Fibroblast of lung (primary cell): ENCODE measurements at regions not wholly inside any gene's neighbourhood (a gene's known extent, or its start where the extent isn't known, plus 50 kb on each side); places are given as distances from the start of the nearest gene placed in this dataset.
"Not testable (repeated sequence)": the region's sequence is repeated elsewhere in the genome, so short reads cannot be mapped to it uniquely, and the experiment has no call there.

ENCODE experiments used
- DNase-seq, 2 donors: peaks; one replicate each; pipeline versions ENCODE4 v3.0.0 to v3.0.0-alpha.2; 2010; ENCODE audit warnings: low read depth in 2 of 2
- H2AFZ ChIP-seq: 2 replicates; pipeline ENCODE4 v1.5.1; 2012; ENCODE audit warnings: low read length, control low read depth, inconsistent platforms
- H3K27ac ChIP-seq: 2 replicates; pipeline ENCODE4 v1.5.1; 2011; ENCODE audit warnings: low read length, control low read depth; ENCODE audit not compliant: insufficient read depth
- H3K27me3 ChIP-seq: 2 replicates; pipeline ENCODE4 v1.5.1; 2011; ENCODE audit warnings: mild to moderate bottlenecking, low read length; ENCODE audit not compliant: control insufficient read depth, insufficient read depth
- H3K36me3 ChIP-seq: 2 replicates; pipeline ENCODE4 v1.5.1; 2011; ENCODE audit warnings: low read length; ENCODE audit not compliant: control insufficient read depth, insufficient read depth
- H3K4me1 ChIP-seq: 2 replicates; pipeline ENCODE4 v1.5.1; 2011; ENCODE audit warnings: low read length; ENCODE audit not compliant: control insufficient read depth, insufficient read depth; ENCODE audit errors: extremely low read depth
- H3K4me2 ChIP-seq: 2 replicates; pipeline ENCODE4 v1.5.1; 2011; ENCODE audit warnings: low read length, control low read depth; ENCODE audit not compliant: insufficient read depth; ENCODE audit errors: extremely low read depth
- H3K4me3 ChIP-seq, 4 experiments: fragments of 200-600 bp in 1 of 4; sonication (generic) in 1 of 4; replicated peaks in 1 of 4; 2 replicates each; pipeline ENCODE4 v1.5.1; 2011 to 2016; ENCODE audit warnings: low read length in 4 of 4, low read depth in 3 of 4, mild to moderate bottlenecking in 3 of 4, control low read depth in 2 of 4, inconsistent platforms in 1 of 4, mixed read lengths in 1 of 4; ENCODE audit not compliant: insufficient read depth in 1 of 4; ENCODE audit errors: control extremely low read depth in 1 of 4
- H3K79me2 ChIP-seq: 2 replicates; pipeline ENCODE4 v1.5.1; 2012; ENCODE audit warnings: mild to moderate bottlenecking, low read length, inconsistent platforms; ENCODE audit not compliant: control insufficient read depth, insufficient read depth
- H3K9ac ChIP-seq: 2 replicates; pipeline ENCODE4 v1.5.1; 2011; ENCODE audit warnings: mild to moderate bottlenecking, low read length, control low read depth; ENCODE audit not compliant: insufficient read depth
- H3K9me3 ChIP-seq: 2 replicates; pipeline ENCODE4 v1.5.1; 2012; ENCODE audit warnings: low read depth, low read length; ENCODE audit not compliant: control insufficient read depth, insufficient read depth
- H4K20me1 ChIP-seq: 2 replicates; pipeline ENCODE4 v1.5.1; 2011; ENCODE audit warnings: low read length; ENCODE audit not compliant: control insufficient read depth, insufficient read depth; ENCODE audit errors: extremely low read depth
- CTCF ChIP-seq, 2 donors: IDR thresholded peaks in 1 of 2; conservative IDR thresholded peaks in 1 of 2; 1 replicate in 1 of 2; 2 replicates in 1 of 2; pipeline ENCODE4 v1.5.1; 2011 to 2012; ENCODE audit warnings: low read length in 2 of 2, control low read depth in 1 of 2, inconsistent platforms in 1 of 2, low read depth in 1 of 2, mild to moderate bottlenecking in 1 of 2
- EZH2 ChIP-seq: IDR thresholded peaks from 2 replicates; pipeline ENCODE4 v1.5.1; 2012; ENCODE audit warnings: low read length, control low read depth, mild to moderate bottlenecking; ENCODE audit errors: missing control alignments

DNA sequence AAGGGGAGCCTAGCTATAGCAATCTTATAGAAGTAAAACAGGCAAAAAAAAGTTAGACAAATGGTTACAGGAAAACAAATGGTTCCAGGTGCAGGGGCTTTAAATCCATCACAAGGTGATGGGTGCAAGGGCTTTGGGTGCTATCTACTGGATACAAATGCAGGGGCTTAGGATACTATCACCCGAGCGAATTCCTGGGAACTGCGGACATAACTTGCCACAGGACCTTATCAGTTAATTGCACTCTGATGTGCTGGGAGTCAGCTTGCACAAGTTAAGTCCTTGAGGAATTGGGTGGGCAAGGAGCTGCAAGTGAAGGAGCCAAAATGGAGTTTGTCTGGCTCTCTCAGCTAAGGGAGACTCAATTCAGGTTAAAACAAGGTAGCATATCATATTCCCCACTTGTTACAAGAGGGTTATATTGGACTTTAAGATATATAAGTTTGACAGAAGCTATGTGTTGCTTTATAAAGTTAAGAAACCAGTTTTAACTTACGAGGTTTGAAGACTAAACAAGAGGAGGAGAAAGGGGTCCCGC, 115.0 kb upstream of the PZP start:
- H2AFZ ChIP-seq: no peak overlapping the region
- no peak overlapping the region for H3K27ac ChIP-seq
- no peak for TF ChIP-seq CTCF (conservative IDR thresholded peaks at IDR 0.05 in 1 of 2, IDR thresholded peaks at IDR 0.05 in 1 of 2; ENCODE audit: low read depth in 1 of 2, low read length in 2 of 2)
- TF ChIP-seq EZH2: no peak
- no peak for DNase-seq
- H3K4me1 ChIP-seq: no peaks in the 10 kb centered on the region
- no peak overlapping the region for H3K4me2 ChIP-seq
- no peak overlapping the region for H3K4me3 ChIP-seq
- H3K36me3 ChIP-seq: no peaks in the 10 kb centered on the region
- no peaks in the 10 kb centered on the region for H3K27me3 ChIP-seq
- no peaks in the 10 kb centered on the region for H3K9me3 ChIP-seq
- H3K79me2 ChIP-seq: no peaks in the 10 kb centered on the region
- H3K9ac ChIP-seq: no peak overlapping the region
- no peaks in the 10 kb centered on the region for H4K20me1 ChIP-seq

- Histone ChIP-seq H3K27ac (no peak overlapping the region), H3K79me2 (no peaks in the 10 kb centered on the region), H2AFZ (no peak overlapping the region), H3K36me3 (no peaks in the 10 kb centered on the region), H3K27me3 (no peaks in the 10 kb centered on the region), H3K9ac (no peak overlapping the region), H3K4me3 (no peak overlapping the region), H3K4me1 (no peaks in the 10 kb centered on the region), H3K9me3 (no peaks in the 10 kb centered on the region), H3K4me2 (no peak overlapping the region), H4K20me1 (no peaks in the 10 kb centered on the region)
- no peak for DNase-seq
- no peak for TF ChIP-seq EZH2
- no peak for TF ChIP-seq CTCF (conservative IDR thresholded peaks at IDR 0.05 in 1 of 2, IDR thresholded peaks at IDR 0.05 in 1 of 2; ENCODE audit: low read depth in 1 of 2, low read length in 2 of 2)
Measured at GRCh38 chr12:9319842-9320173, 111.6 kb upstream of the PZP start.

- Histone ChIP-seq H3K4me1 (no peaks in the 10 kb centered on the region), H3K4me3 (no peak overlapping the region), H4K20me1 (no peaks in the 10 kb centered on the region), H3K27me3 (no peaks in the 10 kb centered on the region), H3K27ac (no peak overlapping the region), H3K4me2 (no peak overlapping the region), H3K79me2 (no peaks in the 10 kb centered on the region), H3K36me3 (no peaks in the 10 kb centered on the region), H2AFZ (no peak overlapping the region), H3K9me3 (no peaks in the 10 kb centered on the region), H3K9ac (no peak overlapping the region)
- TF ChIP-seq EZH2 (no peak), CTCF (conservative IDR thresholded peaks at IDR 0.05 in 1 of 2, IDR thresholded peaks at IDR 0.05 in 1 of 2; ENCODE audit: low read depth in 1 of 2, low read length in 2 of 2) (peak; percentile 15 to 55)
- DNase-seq: peak in 1 of 2 donors; percentile 30
Measured at GRCh38 chr12:9319044-9319841, 111.0 kb upstream of the PZP start.

GRCh38 chr12:9313479-9313878, 105.3 kb upstream of the PZP start:
- H3K27ac ChIP-seq, H3K79me2 ChIP-seq, H3K9ac ChIP-seq, H3K9me3 ChIP-seq, H3K4me1 ChIP-seq, H3K27me3 ChIP-seq, H4K20me1 ChIP-seq, H3K4me3 ChIP-seq, H3K36me3 ChIP-seq, H3K4me2 ChIP-seq, H2AFZ ChIP-seq, DNase-seq: not testable (repeated sequence)
